Adrenal gland (tissue), 5 donors: ENCODE measurements at regions not wholly inside any gene's neighbourhood (a gene's known extent, or its start where the extent isn't known, plus 50 kb on each side); places are given as distances from the start of the nearest gene placed in this dataset.

Experiments
- CTCF ChIP-seq, 6 experiments: fragments of 450-650 bp in 4 of 6; fragments of 200-600 bp in 2 of 6; sonication (generic) in 1 of 6; IDR thresholded peaks; 1 replicate in 5 of 6; 2 replicates in 1 of 6; pipeline versions ENCODE4 v1.5.1 to v1.8.0; 2016 to 2021; ENCODE audit warnings: antibody characterized with exemption in 6 of 6, mild to moderate bottlenecking in 2 of 6, moderate library complexity in 1 of 6
- POLR2A ChIP-seq, 2 donors: fragments of 450-650 bp; IDR thresholded peaks; one replicate each; pipeline ENCODE4 v1.6.1; 2017; ENCODE audit warnings: antibody characterized with exemption in 2 of 2, mild to moderate bottlenecking in 2 of 2, moderate library complexity in 1 of 2
- donor health status: DM: no; HTN: no; CAD: no.

DNA sequence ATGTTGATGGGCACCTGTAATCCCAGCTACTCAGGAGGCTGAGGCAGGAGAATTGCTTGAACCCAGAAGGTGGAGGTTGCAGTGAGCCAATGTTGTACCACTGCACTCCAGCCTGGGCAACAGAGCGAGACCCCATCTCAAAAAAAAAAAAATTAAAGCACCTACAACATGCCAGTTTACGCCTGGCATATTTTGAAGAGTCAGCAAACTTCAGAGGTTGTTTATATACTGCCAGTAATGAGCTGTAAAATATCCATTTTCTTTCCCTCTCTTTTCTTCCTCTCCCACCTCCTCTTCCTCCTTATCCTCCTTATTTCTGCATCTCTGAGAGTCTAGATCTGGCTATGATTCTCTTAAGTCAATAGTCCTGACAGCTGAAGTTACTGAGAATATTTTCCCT lies 556.5 kb upstream of the LARGE1 start:
- TF ChIP-seq CTCF (IDR thresholded peaks at IDR 0.05) (no peak), POLR2A (IDR thresholded peaks at IDR 0.05) (no peak)
